GM12892 (cell line): ENCODE measurements at regions not wholly inside any gene's neighbourhood (a gene's known extent, or its start where the extent isn't known, plus 50 kb on each side); places are given as distances from the start of the nearest gene placed in this dataset.

ENCODE experiments used
- POLR2A ChIP-seq: IDR thresholded peaks from 2 replicates; pipeline ENCODE4 v1.6.1; 2011; ENCODE audit warnings: low read depth, low read length, control low read depth
- POLR2AphosphoS5 ChIP-seq: IDR thresholded peaks from 2 replicates; pipeline ENCODE4 v1.6.1; 2011; ENCODE audit warnings: low read depth, low read length, control low read depth
- TAF1 ChIP-seq: IDR thresholded peaks from 2 replicates; pipeline ENCODE4 v1.6.1; 2011; ENCODE audit warnings: low read depth, mild to moderate bottlenecking, control low read depth, low read length, borderline replicate concordance

DNA sequence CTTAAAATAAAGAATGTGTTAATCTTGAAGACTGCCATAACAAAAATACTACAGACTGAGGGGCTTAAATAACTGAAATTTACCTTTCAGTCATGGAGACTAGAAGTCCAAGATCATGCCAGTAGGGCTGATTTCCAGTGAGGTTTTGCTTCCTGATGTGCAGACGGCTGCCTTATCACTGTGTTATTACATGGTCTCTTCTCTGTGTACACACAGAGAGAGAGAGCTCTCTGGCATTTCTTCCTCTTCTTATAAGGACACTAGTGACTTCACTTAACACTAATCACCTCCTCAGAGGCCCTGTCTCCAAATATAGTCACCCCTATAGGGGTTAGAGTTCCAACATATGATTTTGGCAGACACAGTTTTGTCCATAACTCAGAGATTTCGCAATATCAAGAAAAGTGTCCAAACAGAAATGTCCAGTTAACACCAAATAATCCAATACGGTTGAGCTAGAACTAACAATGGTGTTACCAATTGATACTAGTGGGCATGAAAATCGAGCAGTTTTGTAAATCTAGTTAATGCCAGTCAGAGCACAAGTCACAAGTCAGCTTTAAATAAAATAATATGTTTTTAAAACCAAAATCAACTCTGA lies 399.8 kb downstream of the ADCYAP1 start:
- no peak for TF ChIP-seq POLR2AphosphoS5
- no peak for TF ChIP-seq POLR2A
- no peak for TF ChIP-seq TAF1
